Uterus (tissue), 2 donors: ENCODE measurements at regions not wholly inside any gene's neighbourhood (a gene's known extent, or its start where the extent isn't known, plus 50 kb on each side); places are given as distances from the start of the nearest gene placed in this dataset.

ENCODE experiments used
- POLR2A ChIP-seq, 2 donors: fragments of 450-650 bp; IDR thresholded peaks; one replicate each; pipeline ENCODE4 v1.6.1; 2016; ENCODE audit warnings: antibody characterized with exemption in 2 of 2, mild to moderate bottlenecking in 1 of 2, moderate library complexity in 1 of 2
- TF ChIP-seq, protein P1 (sequence below), 4 experiments: fragments of 200-600 bp in 2 of 4; fragments of 450-650 bp in 2 of 4; sonication (generic) in 2 of 4; IDR thresholded peaks; one replicate each; pipeline ENCODE4 v1.5.1; 2016 to 2019; ENCODE audit warnings: antibody characterized with exemption in 4 of 4, mild to moderate bottlenecking in 2 of 4, moderate library complexity in 1 of 4

DNA sequence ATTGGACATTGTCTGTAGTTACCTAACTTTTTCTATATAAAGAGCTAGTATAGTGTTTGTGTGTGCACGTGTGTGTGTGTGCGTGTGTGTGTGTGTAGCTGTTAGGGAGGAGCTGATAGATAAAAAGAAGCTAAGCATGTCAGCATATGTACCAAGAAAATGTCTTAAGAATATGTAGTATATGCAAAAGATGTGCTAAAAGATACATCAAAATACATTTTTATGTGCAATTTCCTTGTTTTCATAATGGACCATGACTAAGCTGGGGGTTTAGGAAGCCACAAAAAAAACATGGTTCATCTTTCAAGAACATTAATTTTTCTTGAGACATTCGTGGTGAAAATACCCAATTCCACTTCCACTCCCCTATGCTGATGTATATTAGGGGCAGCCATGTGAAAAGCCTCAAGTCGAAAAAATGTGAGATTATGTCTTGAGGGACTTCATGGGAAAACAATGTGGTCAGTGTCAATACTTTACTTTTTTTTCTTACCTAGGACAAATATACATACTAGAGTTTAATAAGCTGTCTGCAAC, 1599.7 kb downstream of the ARAP2 start:
- TF ChIP-seq, protein P1, sequence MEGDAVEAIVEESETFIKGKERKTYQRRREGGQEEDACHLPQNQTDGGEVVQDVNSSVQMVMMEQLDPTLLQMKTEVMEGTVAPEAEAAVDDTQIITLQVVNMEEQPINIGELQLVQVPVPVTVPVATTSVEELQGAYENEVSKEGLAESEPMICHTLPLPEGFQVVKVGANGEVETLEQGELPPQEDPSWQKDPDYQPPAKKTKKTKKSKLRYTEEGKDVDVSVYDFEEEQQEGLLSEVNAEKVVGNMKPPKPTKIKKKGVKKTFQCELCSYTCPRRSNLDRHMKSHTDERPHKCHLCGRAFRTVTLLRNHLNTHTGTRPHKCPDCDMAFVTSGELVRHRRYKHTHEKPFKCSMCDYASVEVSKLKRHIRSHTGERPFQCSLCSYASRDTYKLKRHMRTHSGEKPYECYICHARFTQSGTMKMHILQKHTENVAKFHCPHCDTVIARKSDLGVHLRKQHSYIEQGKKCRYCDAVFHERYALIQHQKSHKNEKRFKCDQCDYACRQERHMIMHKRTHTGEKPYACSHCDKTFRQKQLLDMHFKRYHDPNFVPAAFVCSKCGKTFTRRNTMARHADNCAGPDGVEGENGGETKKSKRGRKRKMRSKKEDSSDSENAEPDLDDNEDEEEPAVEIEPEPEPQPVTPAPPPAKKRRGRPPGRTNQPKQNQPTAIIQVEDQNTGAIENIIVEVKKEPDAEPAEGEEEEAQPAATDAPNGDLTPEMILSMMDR (IDR thresholded peaks at IDR 0.05), result no peak
- no peak for TF ChIP-seq POLR2A (IDR thresholded peaks at IDR 0.05)
